ENCODE measurements at regions not wholly inside any gene's neighbourhood (a gene's known extent, or its start where the extent isn't known, plus 50 kb on each side); places are given as distances from the start of the nearest gene placed in this dataset.

DNA sequence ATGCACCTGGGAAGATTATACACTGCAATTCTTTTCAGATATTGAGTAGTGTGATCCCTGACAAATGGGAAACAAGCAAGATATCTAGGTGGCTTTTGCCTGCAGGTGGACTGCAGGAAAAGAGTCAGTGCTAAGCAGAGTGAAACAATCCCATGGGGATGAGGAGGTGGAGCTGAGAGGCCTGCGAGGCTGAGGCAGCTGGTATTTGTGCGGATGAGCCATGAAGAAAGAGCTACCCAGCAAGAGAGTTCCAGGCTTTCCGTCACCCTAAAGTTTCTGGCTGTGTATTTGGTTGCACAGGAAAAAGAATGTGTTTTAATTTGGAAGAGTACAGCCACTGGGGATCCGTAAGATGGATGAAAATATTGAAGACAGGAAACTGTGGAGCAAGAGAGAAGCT, 714.1 kb upstream of the COBL start:
- TF ChIP-seq NFRKB (IDR thresholded peaks at IDR 0.05): no peak
- no peak for TF ChIP-seq FOXA1 (IDR thresholded peaks at IDR 0.05)
- no peak for TF ChIP-seq HDGF (IDR thresholded peaks at IDR 0.05; ENCODE audit: borderline replicate concordance)
- TF ChIP-seq LEF1 (IDR thresholded peaks at IDR 0.05; ENCODE audit: borderline replicate concordance): no peak
- no peak for TF ChIP-seq PKNOX1 (IDR thresholded peaks at IDR 0.05)
- no peak for TF ChIP-seq TARDBP (IDR thresholded peaks at IDR 0.05)
- TF ChIP-seq BHLHE40 (IDR thresholded peaks at IDR 0.05; ENCODE audit: borderline replicate concordance): no peak
- TF ChIP-seq FOXM1 (IDR thresholded peaks at IDR 0.05; ENCODE audit: borderline replicate concordance): no peak
- TF ChIP-seq FOXK2 (IDR thresholded peaks at IDR 0.05): no peak

All from HEK293T (cell line).